K562 (cell line): ENCODE measurements at regions not wholly inside any gene's neighbourhood (a gene's known extent, or its start where the extent isn't known, plus 50 kb on each side); places are given as distances from the start of the nearest gene placed in this dataset.

Experiments used
- CTCFL ChIP-seq: IDR thresholded peaks from 2 replicates; pipeline ENCODE4 v1.6.1; 2011; ENCODE audit warnings: borderline replicate concordance, low read depth, mild to moderate bottlenecking, moderate library complexity, low read length; ENCODE audit not compliant: insufficient read depth, poor library complexity, severe bottlenecking
- REST ChIP-seq, 2 experiments: fragments of 450-650 bp; formaldehyde crosslinking in 1 of 2; IDR thresholded peaks; 2 replicates each; pipeline versions ENCODE4 v1.4.0 to v1.6.1; 2014 to 2020; ENCODE audit warnings: mild to moderate bottlenecking in 2 of 2, borderline replicate concordance in 1 of 2, low read depth in 1 of 2
- ZKSCAN1 ChIP-seq: fragments of 150-350 bp; IDR thresholded peaks from 2 replicates; pipeline ENCODE4 v1.6.1; 2016; ENCODE audit warnings: low read depth, low read length
- ZNF76 ChIP-seq: fragments of 250-450 bp; sonication (Bioruptor Pico); IDR thresholded peaks from 2 replicates; pipeline ENCODE4 v1.4.0; 2020; ENCODE audit warnings: mild to moderate bottlenecking, moderate library complexity, borderline replicate concordance
- TF ChIP-seq, protein P1 (sequence below), 3 experiments: IDR thresholded peaks in 2 of 3; conservative IDR thresholded peaks in 1 of 3; 2 replicates each; pipeline ENCODE4 v1.5.1; 2011 to 2012; ENCODE audit warnings: low read length in 3 of 3, mild to moderate bottlenecking in 3 of 3, control low read depth in 2 of 3, improper control_type of control experiment in 1 of 3, inconsistent platforms in 1 of 3, low read depth in 1 of 3, mixed read lengths in 1 of 3, moderate library complexity in 1 of 3; ENCODE audit not compliant: insufficient read depth in 2 of 3

- TF ChIP-seq, protein P1, sequence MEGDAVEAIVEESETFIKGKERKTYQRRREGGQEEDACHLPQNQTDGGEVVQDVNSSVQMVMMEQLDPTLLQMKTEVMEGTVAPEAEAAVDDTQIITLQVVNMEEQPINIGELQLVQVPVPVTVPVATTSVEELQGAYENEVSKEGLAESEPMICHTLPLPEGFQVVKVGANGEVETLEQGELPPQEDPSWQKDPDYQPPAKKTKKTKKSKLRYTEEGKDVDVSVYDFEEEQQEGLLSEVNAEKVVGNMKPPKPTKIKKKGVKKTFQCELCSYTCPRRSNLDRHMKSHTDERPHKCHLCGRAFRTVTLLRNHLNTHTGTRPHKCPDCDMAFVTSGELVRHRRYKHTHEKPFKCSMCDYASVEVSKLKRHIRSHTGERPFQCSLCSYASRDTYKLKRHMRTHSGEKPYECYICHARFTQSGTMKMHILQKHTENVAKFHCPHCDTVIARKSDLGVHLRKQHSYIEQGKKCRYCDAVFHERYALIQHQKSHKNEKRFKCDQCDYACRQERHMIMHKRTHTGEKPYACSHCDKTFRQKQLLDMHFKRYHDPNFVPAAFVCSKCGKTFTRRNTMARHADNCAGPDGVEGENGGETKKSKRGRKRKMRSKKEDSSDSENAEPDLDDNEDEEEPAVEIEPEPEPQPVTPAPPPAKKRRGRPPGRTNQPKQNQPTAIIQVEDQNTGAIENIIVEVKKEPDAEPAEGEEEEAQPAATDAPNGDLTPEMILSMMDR (IDR thresholded peaks at IDR 0.05 in 2 of 3, conservative IDR thresholded peaks at IDR 0.05 in 1 of 3; ENCODE audit: insufficient read depth in 2 of 3, low read depth in 1 of 3, low read length in 3 of 3) = no peak
- TF ChIP-seq ZNF76 (CRISPR knock-in tag) (no peak), CTCFL (no peak), ZKSCAN1 (no peak), REST (IDR thresholded peaks at IDR 0.05; ENCODE audit: borderline replicate concordance) (no peak), REST (CRISPR knock-in tag; IDR thresholded peaks at IDR 0.05; ENCODE audit: low read depth) (no peak)
These were observed 377.8 kb downstream of the LNPK start for GRCh38 chr2:175624211-175624761.
